SKM-1 treated with dmso at 0.1 percent for 144 hours (cell line): ENCODE measurements at regions not wholly inside any gene's neighbourhood (a gene's known extent, or its start where the extent isn't known, plus 50 kb on each side); places are given as distances from the start of the nearest gene placed in this dataset.
"Not testable (repeated sequence)": the region's sequence is repeated elsewhere in the genome, so short reads cannot be mapped to it uniquely, and the experiment has no call there.

ENCODE experiments used
- DNase-seq: peaks from one replicate; lab custom pipeline; 2025; ENCODE audit not compliant: unreplicated experiment; lab: John Stamatoyannopoulos, UW

DNA sequence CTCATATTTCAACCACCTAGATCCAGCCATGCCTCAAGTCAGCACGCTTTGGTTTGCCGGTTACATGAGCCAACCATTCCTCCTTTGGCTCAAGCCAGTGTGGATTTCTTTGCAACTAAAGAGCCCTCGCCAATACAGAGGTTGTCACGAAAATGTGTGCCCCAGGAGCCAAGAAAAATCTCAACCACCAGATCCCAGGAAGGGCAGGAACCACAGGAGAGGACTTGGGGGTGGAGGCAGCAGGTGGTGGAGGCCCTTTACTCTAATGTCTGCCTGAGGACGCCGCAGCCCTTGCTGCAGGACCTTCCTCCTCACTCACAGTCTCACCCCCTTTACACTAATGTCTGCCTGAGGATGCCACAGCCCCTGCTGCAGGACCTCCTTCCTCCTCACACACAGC, 144.8 kb upstream of the PHACTR3 start:
- DNase-seq, result no peak

- DNase-seq, result no peak
Measured at GRCh38 chr20:59460352-59460751, 144.0 kb upstream of the PHACTR3 start.

- no peak for DNase-seq
Measured at GRCh38 chr20:59461526-59461925, 142.8 kb upstream of the PHACTR3 start.

GRCh38 chr20:59462249-59462648, 142.1 kb upstream of the PHACTR3 start:
- DNase-seq, result no peak

DNA sequence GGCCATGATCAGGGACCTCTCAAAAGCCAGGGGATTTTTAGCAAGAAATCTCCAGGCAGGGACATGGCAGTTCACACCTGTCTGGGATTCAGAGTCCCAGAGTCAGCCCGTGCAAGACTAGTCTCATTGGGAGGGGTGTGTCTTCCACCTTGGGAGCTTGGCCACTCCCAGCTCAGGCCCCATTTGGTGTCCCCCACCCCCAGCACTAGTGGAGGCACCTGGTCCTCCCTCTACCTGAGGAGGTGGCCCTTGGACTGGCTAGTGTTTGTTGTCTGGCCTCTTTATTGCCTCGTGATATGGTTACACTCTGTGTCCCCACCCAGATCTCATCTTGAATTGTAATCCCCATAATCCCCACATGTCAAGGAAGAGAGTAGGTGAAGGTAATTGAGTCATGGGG, 140.8 kb upstream of the PHACTR3 start:
- DNase-seq, result no peak

DNA sequence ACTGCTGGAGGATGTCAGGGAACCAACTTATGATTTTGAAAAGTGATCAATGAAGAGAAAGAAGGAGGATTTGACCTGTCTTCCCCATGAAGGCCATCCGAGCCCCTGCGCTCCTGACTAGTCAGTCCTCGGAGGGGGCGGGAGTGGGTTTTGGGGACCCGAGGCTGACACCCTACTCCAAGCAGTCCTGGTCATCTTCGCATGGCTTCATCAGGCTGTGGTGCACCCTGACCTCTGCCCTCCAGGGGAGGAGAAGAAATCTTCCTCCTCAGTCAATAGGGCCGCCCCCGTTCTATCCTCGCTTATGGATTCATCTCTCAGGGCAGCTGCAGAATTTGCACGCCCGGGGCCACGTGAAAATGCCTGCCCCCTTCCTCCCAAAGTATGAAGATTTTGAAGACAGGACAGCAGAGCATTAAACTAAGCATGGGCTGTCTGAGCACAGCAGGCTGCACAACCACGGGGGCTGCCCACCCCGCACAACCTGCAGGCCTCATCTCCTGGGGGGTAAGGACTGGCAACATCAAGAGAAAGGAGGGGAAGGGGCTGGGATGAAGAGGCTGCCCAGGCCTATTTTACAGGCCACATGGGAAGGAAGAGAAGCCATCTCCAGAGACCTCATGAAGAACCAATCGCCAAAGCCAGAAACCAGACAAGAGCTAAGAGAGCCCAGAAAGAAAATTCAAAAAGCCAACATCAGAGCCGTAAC, 138.1 kb upstream of the PHACTR3 start:
- no peak for DNase-seq

- DNase-seq, result no peak
Measured at GRCh38 chr20:59468831-59469230, 135.5 kb upstream of the PHACTR3 start.

DNA sequence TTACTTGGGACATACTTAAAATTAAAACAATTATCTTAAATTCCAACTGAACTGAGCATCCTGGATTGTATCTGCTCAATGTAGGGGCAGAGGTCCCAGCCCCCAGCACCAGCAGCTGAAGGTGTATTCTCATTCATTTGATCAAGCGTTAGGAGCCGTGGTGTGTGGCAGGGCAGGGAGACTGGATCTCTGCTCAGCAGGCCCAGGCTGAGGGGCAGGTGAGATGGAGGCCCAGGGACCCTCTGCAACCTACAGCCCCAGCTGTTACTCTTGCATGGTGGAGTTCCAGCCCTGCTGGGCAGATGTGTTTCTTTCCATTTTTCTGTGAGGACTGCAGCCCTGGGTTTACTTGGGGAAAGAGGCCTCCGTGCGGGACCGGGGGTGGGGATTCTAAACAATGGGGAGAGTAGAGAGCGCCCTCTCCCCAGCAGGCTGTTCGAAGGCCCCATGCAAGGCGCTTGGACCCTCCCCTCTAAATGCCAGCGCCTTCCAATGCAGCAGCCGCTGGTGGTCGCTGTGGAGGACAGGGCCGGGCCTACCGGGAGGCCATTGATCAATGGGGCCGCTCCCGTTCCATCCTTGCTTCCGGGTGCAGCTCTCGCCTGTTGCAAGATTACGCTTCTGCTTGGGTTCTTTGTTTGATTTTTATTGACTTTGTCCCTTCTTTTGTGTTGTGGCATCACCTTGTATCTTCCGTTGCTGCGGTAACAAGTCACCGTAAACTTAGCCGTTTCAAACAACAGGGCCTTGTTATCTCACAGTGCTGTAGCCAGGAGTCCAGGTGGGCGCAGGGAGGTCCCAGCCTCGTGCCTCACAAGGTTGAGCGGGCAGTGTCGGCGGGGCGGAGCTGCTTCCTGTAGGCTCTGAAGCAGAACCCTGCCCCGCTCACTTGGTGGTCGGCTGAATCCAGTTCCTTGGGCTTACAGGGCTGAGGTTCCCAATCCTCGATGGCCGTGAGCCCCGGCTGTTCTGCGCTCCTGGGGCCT, 134.8 kb upstream of the PHACTR3 start:
- DNase-seq, result no peak

- no peak for DNase-seq
Measured at GRCh38 chr20:59470521-59470920, 133.8 kb upstream of the PHACTR3 start.

DNA sequence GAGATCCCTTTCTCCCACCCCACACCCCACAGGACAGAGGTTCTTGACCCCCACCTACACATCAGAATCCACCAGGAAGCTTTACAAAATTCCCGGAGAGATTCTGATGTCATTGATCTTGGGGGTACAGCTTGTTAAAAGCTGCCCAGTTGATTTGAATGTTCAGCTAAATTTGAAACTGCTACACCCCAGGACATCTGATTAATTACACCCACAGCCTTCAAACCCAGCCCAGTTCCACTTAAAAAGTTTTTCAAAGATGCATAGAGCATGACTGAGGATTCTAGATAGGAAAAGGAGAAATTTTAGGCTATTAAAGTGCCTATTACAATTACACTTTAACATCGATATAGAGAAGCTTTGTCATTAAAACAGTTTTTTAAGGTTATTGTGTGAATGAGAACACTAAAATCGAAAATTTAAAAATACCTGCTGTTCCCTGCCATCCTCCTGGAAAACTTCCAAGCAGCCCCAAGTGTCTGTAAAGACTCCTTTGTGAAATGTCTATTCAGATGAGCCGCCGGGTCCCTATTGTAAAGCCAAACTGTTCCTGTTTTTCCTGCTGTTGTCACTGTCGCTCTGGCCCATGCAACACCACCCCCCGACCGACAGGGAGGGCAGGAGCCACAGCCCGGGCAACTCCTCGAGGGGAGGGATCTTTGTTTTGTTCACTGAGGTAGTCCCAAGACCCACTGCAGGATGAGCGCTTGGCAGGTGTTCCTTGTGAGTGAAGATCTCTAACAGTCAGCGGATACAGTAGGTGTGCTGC, 132.5 kb upstream of the PHACTR3 start:
- DNase-seq, result no peak

DNA sequence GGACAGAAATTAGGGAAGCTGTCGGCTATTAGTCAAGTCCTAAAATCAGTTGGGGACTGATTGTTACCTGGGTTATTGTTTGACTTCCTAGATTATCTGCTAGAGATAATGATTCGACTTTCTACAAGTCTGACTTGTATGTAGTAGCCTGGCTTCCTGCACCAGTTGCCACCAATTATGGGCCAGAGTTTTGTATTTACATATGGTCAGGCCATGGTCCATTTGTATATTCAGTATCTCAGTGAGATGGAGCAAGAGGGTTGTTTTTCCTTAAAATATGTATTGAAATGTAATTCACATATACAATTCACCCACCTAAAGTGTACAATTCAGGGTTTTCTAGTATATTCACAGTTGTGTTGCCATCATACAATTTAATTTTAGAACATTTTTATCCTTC, 130.6 kb upstream of the PHACTR3 start:
- no peak for DNase-seq

DNA sequence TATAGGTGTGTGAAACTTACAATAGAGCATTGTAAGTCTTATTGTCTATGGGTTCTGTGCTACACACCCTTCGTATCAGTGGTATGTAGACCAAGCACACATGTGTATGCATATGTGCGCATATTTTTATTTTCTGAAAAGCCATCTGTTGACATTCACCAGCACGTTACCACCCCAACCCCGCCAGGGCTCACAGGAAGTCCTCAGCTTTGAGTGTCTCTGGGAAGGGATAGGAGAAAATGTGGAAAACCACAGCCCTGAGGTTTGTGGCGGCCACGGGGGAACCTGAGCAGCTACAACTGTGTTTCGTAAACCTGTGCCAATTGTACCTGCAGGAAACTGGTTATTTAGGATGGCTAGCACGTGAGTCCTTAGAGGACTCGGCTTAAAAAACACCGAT, 123.3 kb upstream of the PHACTR3 start:
- no peak for DNase-seq

- DNase-seq, result no peak
Measured at GRCh38 chr20:59481477-59482018, 122.8 kb upstream of the PHACTR3 start.

GRCh38 chr20:59482351-59483187, 121.8 kb upstream of the PHACTR3 start:
- no peak for DNase-seq

DNA sequence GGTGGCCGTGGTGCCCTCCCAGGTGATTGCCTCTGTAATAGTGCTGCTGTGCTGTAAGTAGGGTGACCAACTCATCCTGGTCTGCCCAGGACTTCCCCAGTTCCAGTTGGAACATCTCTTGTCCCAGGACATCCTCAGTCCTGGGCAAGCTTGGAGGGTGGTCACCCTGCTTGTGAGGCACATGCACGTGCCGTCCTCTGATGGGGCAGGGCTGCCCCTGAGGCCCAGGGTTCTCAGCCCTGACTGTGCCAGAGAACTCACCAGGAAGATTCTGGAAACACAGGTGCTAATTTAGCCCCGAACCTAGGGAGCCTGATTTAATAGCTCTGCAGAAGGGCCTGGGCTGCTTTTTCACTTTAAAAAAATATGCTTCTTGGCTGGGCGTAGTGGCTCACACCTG, 120.9 kb upstream of the PHACTR3 start:
- no peak for DNase-seq

- DNase-seq, result no peak
Measured at GRCh38 chr20:59484228-59484627, 120.1 kb upstream of the PHACTR3 start.

GRCh38 chr20:59485576-59486454, 118.5 kb upstream of the PHACTR3 start:
- DNase-seq, result no peak

DNA sequence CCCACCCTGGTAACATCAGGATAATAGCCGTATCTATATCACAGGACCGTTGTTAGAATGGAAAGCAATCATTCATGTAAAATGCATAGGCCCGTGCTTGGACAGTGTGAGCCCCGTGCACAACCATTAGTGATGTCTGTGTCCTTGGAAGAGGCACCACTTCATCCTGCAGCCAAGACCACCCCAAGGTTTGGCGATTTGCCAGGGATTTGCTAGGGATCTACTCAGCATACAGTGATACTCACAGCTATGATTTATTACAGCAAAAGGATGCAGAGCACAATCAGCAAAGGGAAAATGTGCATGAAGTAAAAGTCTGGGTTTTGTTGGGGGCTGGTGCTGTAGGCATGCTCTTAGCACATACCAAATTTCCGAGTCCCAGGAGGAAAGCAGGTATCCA, 115.9 kb upstream of the PHACTR3 start:
- not testable (repeated sequence) for DNase-seq
